A549 (cell line): ENCODE measurements at regions not wholly inside any gene's neighbourhood (a gene's known extent, or its start where the extent isn't known, plus 50 kb on each side); places are given as distances from the start of the nearest gene placed in this dataset.

Source experiments
- ATAC-seq, 2 experiments: fragments of 200-7000 bp in 1 of 2; fragments of >200 bp in 1 of 2; cut with Nextera tagmentation in 1 of 2; cut with Tn5 transposase in 1 of 2; 3 replicates each; pipeline versions ENCODE4 v1.8.0 to v1.9.1; 2018 to 2020; ENCODE audit warnings: mild to moderate bottlenecking in 1 of 2, moderate library complexity in 1 of 2
- CTCF ChIA-PET: fragments of 300-600 bp; sonication (Branson Sonifier 250); formaldehyde crosslinking; extraction: SDS; loops from one replicate; lab custom pipeline; 2021; ENCODE audit warnings: antibody characterized with exemption, inconsistent platforms; lab: Yijun Ruan, JAX
- POLR2A ChIA-PET: fragments of 350-600 bp; formaldehyde crosslinking; extraction: SDS; loops from one replicate; lab custom pipeline; 2021; ENCODE audit warnings: antibody characterized with exemption, inconsistent platforms; lab: Yijun Ruan, JAX
- DNase-seq, 2 experiments: peaks; one replicate each; pipeline versions ENCODE4 v3.0.0 to v3.0.0-alpha.2; 2011 to 2016; ENCODE audit warnings: low read depth in 1 of 2, low spot score in 1 of 2
- FAIRE-seq: peaks from 2 replicates; lab custom pipeline; 2011; peaks lifted over from hg19 to GRCh38; lab: Jason Lieb, UNC
- H3K27ac ChIP-seq, 2 experiments: fragments of >200 bp; sonication (Bioruptor Twin); formaldehyde crosslinking; 3 replicates each; pipeline ENCODE4 v1.5.1; 2016 to 2017
- H3K4me1 ChIP-seq: fragments of >200 bp; sonication (Bioruptor Twin); formaldehyde crosslinking; 3 replicates; pipeline ENCODE4 v1.6.1; 2016
- H3K4me2 ChIP-seq: fragments of >200 bp; sonication (Bioruptor Twin); formaldehyde crosslinking; 3 replicates; pipeline ENCODE4 v1.6.1; 2016
- H3K4me3 ChIP-seq: fragments of >200 bp; sonication (Bioruptor Twin); formaldehyde crosslinking; 3 replicates; pipeline ENCODE4 v1.5.1; 2016
- H3K9me3 ChIP-seq: fragments of >200 bp; sonication (Bioruptor Twin); formaldehyde crosslinking; 3 replicates; pipeline ENCODE4 v1.6.1; 2016
- BCL3 ChIP-seq: fragments of >200 bp; sonication (Bioruptor Twin); formaldehyde crosslinking; IDR thresholded peaks from 3 replicates; pipeline ENCODE4 v1.6.1; 2016
- BHLHE40 ChIP-seq: IDR thresholded peaks from 2 replicates; pipeline ENCODE4 v1.6.1; 2012; ENCODE audit warnings: low read depth, low read length, inconsistent platforms
- CBX8 ChIP-seq: fragments of 200-600 bp; sonication (generic); IDR thresholded peaks from 2 replicates; pipeline ENCODE4 v1.6.1; 2016
- CHD4 ChIP-seq: fragments of 200-600 bp; sonication (generic); IDR thresholded peaks from 2 replicates; pipeline ENCODE4 v1.6.1; 2016; ENCODE audit warnings: antibody characterized with exemption, mild to moderate bottlenecking, borderline replicate concordance
- E2F6 ChIP-seq: IDR thresholded peaks from 2 replicates; pipeline ENCODE4 v1.6.1; 2012; ENCODE audit warnings: low read depth, borderline replicate concordance
- EHF ChIP-seq: fragments of 250-450 bp; sonication (Bioruptor Pico); IDR thresholded peaks from 2 replicates; pipeline ENCODE4 v1.5.0; 2020; ENCODE audit warnings: mild to moderate bottlenecking
- EP300 ChIP-seq, 2 experiments: fragments of >200 bp; sonication (Bioruptor Twin); formaldehyde crosslinking; IDR thresholded peaks; 2 replicates in 1 of 2; 3 replicates in 1 of 2; pipeline ENCODE4 v1.6.1; 2016 to 2017
- GATA3 ChIP-seq: IDR thresholded peaks from 2 replicates; pipeline ENCODE4 v1.6.1; 2012; ENCODE audit warnings: borderline replicate concordance
- HEYL ChIP-seq: fragments of 250-450 bp; sonication (Bioruptor Pico); IDR thresholded peaks from 2 replicates; pipeline ENCODE4 v1.8.0; 2021; ENCODE audit warnings: mild to moderate bottlenecking, moderate library complexity
- JUN ChIP-seq, 2 experiments: fragments of >200 bp; sonication (Bioruptor Twin); formaldehyde crosslinking; IDR thresholded peaks; 2 replicates in 1 of 2; 3 replicates in 1 of 2; pipeline ENCODE4 v1.6.1; 2016 to 2017
- KDM1A ChIP-seq: fragments of 200-600 bp; sonication (generic); IDR thresholded peaks from 2 replicates; pipeline ENCODE4 v1.6.1; 2016; ENCODE audit warnings: low read depth, mild to moderate bottlenecking
- KDM5A ChIP-seq: fragments of 200-600 bp; sonication (generic); IDR thresholded peaks from 2 replicates; pipeline ENCODE4 v1.6.1; 2016; ENCODE audit warnings: antibody characterized with exemption, mild to moderate bottlenecking
- MAFK ChIP-seq: fragments of 450-650 bp; IDR thresholded peaks from 2 replicates; pipeline ENCODE4 v1.6.1; 2014; ENCODE audit not compliant: partially characterized antibody
- MAZ ChIP-seq: fragments of 150-350 bp; IDR thresholded peaks from 2 replicates; pipeline ENCODE4 v1.6.1; 2014; ENCODE audit warnings: antibody characterized with exemption, low read depth, low read length, borderline replicate concordance
- NPAS2 ChIP-seq: fragments of 250-450 bp; sonication (Bioruptor Pico); IDR thresholded peaks from 2 replicates; pipeline ENCODE4 v1.8.0; 2022; ENCODE audit warnings: mild to moderate bottlenecking, moderate library complexity, borderline replicate concordance
- NR3C1 ChIP-seq: fragments of >200 bp; sonication (Bioruptor Twin); formaldehyde crosslinking; IDR thresholded peaks from 3 replicates; pipeline ENCODE4 v1.6.1; 2017
- PBX3 ChIP-seq: IDR thresholded peaks from 2 replicates; pipeline ENCODE4 v1.6.1; 2012
- PHF8 ChIP-seq: fragments of 200-600 bp; sonication (generic); IDR thresholded peaks from 2 replicates; pipeline ENCODE4 v1.6.1; 2016; ENCODE audit warnings: low read depth, mild to moderate bottlenecking, antibody characterized with exemption, moderate library complexity, borderline replicate concordance
- RAD21 ChIP-seq, 2 experiments: fragments of >200 bp in 1 of 2; sonication (Bioruptor Twin) in 1 of 2; formaldehyde crosslinking in 1 of 2; IDR thresholded peaks in 1 of 2; conservative IDR thresholded peaks in 1 of 2; 2 replicates in 1 of 2; 3 replicates in 1 of 2; pipeline ENCODE4 v1.6.1; 2012 to 2018; ENCODE audit warnings: inconsistent platforms in 1 of 2
- RARB ChIP-seq: fragments of 250-450 bp; sonication (Bioruptor Pico); IDR thresholded peaks from 2 replicates; pipeline ENCODE4 v1.8.0; 2021; ENCODE audit warnings: mild to moderate bottlenecking, moderate library complexity
- RCOR1 ChIP-seq: fragments of 150-350 bp; IDR thresholded peaks from 2 replicates; pipeline ENCODE4 v1.6.1; 2014; ENCODE audit warnings: antibody characterized with exemption, low read length, low read depth
- RFX5 ChIP-seq: fragments of 450-650 bp; IDR thresholded peaks from 2 replicates; pipeline ENCODE4 v1.7.1; 2014; ENCODE audit warnings: antibody characterized with exemption, mild to moderate bottlenecking, moderate library complexity
- RNF2 ChIP-seq: fragments of 200-600 bp; sonication (generic); IDR thresholded peaks from 2 replicates; pipeline ENCODE4 v1.6.1; 2016; ENCODE audit warnings: low read depth, mild to moderate bottlenecking, antibody characterized with exemption, moderate library complexity, borderline replicate concordance
- SMC3 ChIP-seq: fragments of >200 bp; sonication (Bioruptor Twin); formaldehyde crosslinking; IDR thresholded peaks from 3 replicates; pipeline ENCODE4 v1.6.1; 2018; ENCODE audit warnings: inconsistent platforms
- USF2 ChIP-seq: fragments of 450-650 bp; IDR thresholded peaks from 2 replicates; pipeline ENCODE4 v1.6.1; 2014; ENCODE audit warnings: antibody characterized with exemption
- ZNF302 ChIP-seq: fragments of 250-450 bp; sonication (Bioruptor Pico); IDR thresholded peaks from 2 replicates; pipeline ENCODE4 v1.9.0; 2021; ENCODE audit warnings: inconsistent platforms, mild to moderate bottlenecking, moderate library complexity
- ZSCAN20 ChIP-seq: fragments of 250-450 bp; sonication (Bioruptor Pico); IDR thresholded peaks from 2 replicates; pipeline ENCODE4 v1.8.0; 2022; ENCODE audit warnings: mild to moderate bottlenecking, moderate library complexity
- WGBS: methylation state at CpG from one replicate; pipeline ENCODE4 v1.1.6; 2017; ENCODE audit errors: missing lambda C conversion rate; 5-methylcytosine and 5-hydroxymethylcytosine counted together

GRCh38 chr10:7082967-7083366, 327.9 kb downstream of the SFMBT2 start (continued):
- TF ChIP-seq RAD21 (conservative IDR thresholded peaks at IDR 0.05 in 1 of 2, IDR thresholded peaks at IDR 0.05 in 1 of 2) (no peak), JUN (IDR thresholded peaks at IDR 0.05) (no peak), CBX8 (no peak)

- no peak for DNase-seq
- H3K4me1 ChIP-seq = no peaks in the 10 kb centered on the region
- no peak for FAIRE-seq
- no peak overlapping the region for H3K4me2 ChIP-seq
- POLR2A ChIA-PET = no interaction called here
- H3K27ac ChIP-seq = no peak overlapping the region
- peaks cover 3% of the 10 kb centered on the region; the same call in 1 of the 3 replicates for H3K9me3 ChIP-seq
- WGBS = 26% methylated on average over 5 of the region's 5 CpGs
- no peak for ATAC-seq
- H3K4me3 ChIP-seq = no peak overlapping the region
- TF ChIP-seq SMC3 (no peak), NPAS2 (CRISPR knock-in tag) (no peak), NR3C1 (no peak), USF2 (no peak), MAZ (no peak), EP300 (IDR thresholded peaks at IDR 0.05) (no peak), RCOR1 (no peak), PHF8 (no peak), E2F6 (no peak), KDM5A (no peak), BCL3 (no peak), ZSCAN20 (CRISPR knock-in tag) (no peak)
- CTCF ChIA-PET = no interaction called here
These were observed 333.0 kb downstream of the SFMBT2 start for GRCh38 chr10:7077880-7078279.

- WGBS = 15% methylated on average over 7 of the region's 7 CpGs
- CTCF ChIA-PET = no interaction called here
These were observed 335.0 kb downstream of the SFMBT2 start for GRCh38 chr10:7075851-7076250.

GRCh38 chr10:7075110-7075509, 335.7 kb downstream of the SFMBT2 start:
- 7% methylated on average over 5 of the region's 5 CpGs for WGBS
- Histone ChIP-seq H3K27ac (no peak overlapping the region), H3K4me1 (no peaks in the 10 kb centered on the region), H3K9me3 (peaks cover 16% of the 10 kb centered on the region; the same call in 1 of the 3 replicates), H3K4me3 (no peak overlapping the region), H3K4me2 (no peak overlapping the region)
- POLR2A ChIA-PET = no interaction called here
- CTCF ChIA-PET = no interaction called here
- FAIRE-seq (no peak), DNase-seq (no peak), ATAC-seq (0 out of 6 replicates have a peak, but pooled peaks of 1 of the 2 experiments have one; percentile 13)
- no peak for TF ChIP-seq ZNF302 (CRISPR knock-in tag)
- TF ChIP-seq KDM1A = no peak
- no peak for TF ChIP-seq RNF2
- no peak for TF ChIP-seq GATA3
- no peak for TF ChIP-seq BHLHE40
- TF ChIP-seq RARB (CRISPR knock-in tag) = no peak
- no peak for TF ChIP-seq EHF (CRISPR knock-in tag)
- no peak for TF ChIP-seq HEYL (CRISPR knock-in tag)
- TF ChIP-seq RFX5 = no peak
- TF ChIP-seq EP300 (IDR thresholded peaks at IDR 0.05) = no peak
- no peak for TF ChIP-seq USF2
- no peak for TF ChIP-seq PBX3
- no peak for TF ChIP-seq BCL3
- TF ChIP-seq MAFK = no peak

More at GRCh38 chr10:7075851-7076250, 335.0 kb downstream of the SFMBT2 start:
- POLR2A ChIA-PET = no interaction called here
- no peak overlapping the region for H3K4me2 ChIP-seq
- TF ChIP-seq RCOR1 = no peak
- no peak for TF ChIP-seq CHD4
- TF ChIP-seq, all 56 proteins: peak for 0
- Histone ChIP-seq H3K27ac (no peak overlapping the region), H3K4me1 (no peaks in the 10 kb centered on the region), H3K4me3 (no peak overlapping the region), H3K9me3 (peaks cover 16% of the 10 kb centered on the region; the same call in 1 of the 3 replicates)
- no peak for FAIRE-seq
- no peak for DNase-seq
- ATAC-seq = no peak
